ENCODE measurements at regions not wholly inside any gene's neighbourhood (a gene's known extent, or its start where the extent isn't known, plus 50 kb on each side); places are given as distances from the start of the nearest gene placed in this dataset.
A peak's percentile ranks its signal among the peaks of the same experiment; 100 is the strongest.
"Not testable (repeated sequence)": the region's sequence is repeated elsewhere in the genome, so short reads cannot be mapped to it uniquely, and the experiment has no call there.

DNA sequence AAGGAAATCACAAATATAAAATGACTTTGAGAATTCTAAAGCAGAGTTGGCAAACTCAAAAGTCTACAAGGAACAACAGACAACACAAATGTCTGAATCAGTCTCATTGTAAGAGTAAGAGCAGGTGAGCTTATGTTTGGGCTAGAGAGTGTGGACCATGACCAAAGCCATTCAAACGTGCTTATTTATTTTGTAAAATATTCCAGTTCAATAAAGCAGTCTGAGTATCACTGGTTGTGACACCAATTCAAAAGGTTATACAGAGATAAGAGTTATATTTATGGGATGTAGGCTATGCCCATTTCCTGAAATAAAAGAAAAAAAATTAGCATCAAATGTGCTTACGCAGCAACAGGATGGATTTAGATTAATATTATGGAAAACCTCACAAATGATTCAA is 251.6 kb downstream of the KLF5 start:
- DNase-seq = no peak

GRCh38 chr13:73307481-73307880 is 248.7 kb downstream of the KLF5 start:
- DNase-seq = no peak

DNA sequence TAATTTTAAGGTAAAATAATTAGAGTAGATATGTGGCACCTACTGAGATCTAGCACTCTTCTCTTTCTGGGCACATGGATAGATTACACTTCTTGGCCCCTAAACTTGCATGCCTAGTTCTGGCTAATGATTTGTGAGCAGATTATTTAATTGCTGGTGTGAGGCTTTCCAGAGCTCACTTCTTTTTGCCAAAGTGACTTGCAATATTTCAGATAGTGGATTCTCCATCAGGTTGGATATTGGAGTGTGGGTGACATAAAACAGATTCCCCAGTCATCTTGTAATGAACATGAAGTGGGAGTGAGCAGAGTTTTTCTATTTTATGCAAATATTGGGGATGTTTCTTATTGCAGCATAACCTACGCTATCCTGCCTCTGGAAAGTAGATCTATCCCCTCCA is 247.9 kb downstream of the KLF5 start:
- no peak for DNase-seq

DNA sequence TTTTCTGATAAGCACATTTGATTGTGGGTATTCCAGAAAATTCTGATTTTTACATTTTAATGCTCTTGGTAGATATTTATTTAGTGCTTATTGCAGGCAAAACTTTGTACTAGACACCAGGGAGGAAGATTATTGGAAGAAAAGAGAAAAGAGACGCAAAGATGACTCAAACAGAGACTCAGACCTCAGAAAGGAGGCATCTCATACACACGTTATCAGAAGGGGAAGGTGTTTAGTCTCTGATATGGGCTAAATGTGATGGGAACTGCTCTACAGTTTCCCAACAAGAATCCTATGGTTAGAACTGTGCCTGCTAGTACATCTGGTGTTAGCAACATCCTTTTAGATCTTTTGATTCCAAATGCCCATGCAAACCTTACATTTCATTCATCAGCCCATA is 245.6 kb downstream of the KLF5 start:
- no peak for DNase-seq

- DNase-seq = peak; percentile 56
Observed at GRCh38 chr13:73303851-73304250, 245.0 kb downstream of the KLF5 start.

GRCh38 chr13:73301622-73302021 is 242.8 kb downstream of the KLF5 start:
- DNase-seq = not testable (repeated sequence)

- no peak for DNase-seq
Observed at GRCh38 chr13:73300718-73301425, 242.1 kb downstream of the KLF5 start.

- DNase-seq = no peak
Observed at GRCh38 chr13:73299787-73300186, 241.0 kb downstream of the KLF5 start.

GRCh38 chr13:73293913-73294523 is 235.2 kb downstream of the KLF5 start:
- DNase-seq = no peak

GRCh38 chr13:73292127-73292526 is 233.3 kb downstream of the KLF5 start:
- DNase-seq = no peak

DNA sequence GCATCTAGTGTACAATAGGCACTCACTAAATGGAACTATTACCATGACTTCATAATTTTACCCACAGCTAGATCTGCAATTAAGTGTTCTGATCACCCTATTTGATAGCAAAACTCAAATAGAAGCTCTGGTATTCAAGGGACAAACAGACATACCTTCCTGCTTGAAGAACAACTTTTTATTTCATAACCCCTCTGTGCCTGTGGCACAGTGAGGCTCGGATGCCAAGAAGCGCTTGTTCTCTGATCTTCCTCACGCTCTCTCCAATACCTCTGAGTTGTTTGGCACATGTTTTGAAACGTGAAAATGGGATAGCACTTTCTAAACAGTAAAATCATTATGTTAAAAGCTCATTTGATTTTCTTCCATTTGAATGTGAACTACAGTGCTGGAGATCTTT is 232.0 kb downstream of the KLF5 start:
- no peak for DNase-seq

GRCh38 chr13:73288596-73288995 is 229.8 kb downstream of the KLF5 start:
- no peak for DNase-seq

- DNase-seq = no peak
Observed at GRCh38 chr13:73287831-73288230, 229.0 kb downstream of the KLF5 start.

DNA sequence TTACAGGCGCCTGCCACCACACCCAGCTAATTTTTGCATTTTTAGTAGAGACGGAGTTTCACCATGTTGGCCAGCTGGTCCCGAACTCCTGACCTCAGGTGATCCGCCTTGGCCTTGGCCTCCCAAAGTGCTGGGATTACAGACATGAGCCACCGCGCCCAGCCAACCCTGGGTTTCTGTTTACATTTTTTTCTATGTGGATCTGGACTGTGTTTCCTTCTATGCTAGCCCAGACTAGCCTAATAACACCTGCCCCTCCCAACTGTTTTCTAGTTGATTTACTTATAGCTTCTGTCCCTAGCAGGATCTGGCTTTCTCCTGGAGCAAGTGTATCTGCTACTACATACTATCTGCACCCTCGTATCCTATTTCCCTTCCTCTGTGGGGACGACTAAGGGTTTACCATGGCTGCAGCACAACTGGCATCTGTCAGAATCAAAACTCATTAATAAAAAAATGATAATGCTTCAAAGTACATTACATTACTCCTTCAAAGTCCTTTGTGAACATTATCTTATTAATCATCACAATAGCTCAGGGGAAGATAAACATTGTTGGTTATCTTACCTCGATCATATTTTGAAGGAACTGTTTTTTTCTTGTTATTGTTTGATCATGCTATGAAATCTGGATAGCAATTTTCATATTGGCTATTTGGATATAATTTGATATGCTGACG is 228.3 kb downstream of the KLF5 start:
- no peak for DNase-seq

DNA sequence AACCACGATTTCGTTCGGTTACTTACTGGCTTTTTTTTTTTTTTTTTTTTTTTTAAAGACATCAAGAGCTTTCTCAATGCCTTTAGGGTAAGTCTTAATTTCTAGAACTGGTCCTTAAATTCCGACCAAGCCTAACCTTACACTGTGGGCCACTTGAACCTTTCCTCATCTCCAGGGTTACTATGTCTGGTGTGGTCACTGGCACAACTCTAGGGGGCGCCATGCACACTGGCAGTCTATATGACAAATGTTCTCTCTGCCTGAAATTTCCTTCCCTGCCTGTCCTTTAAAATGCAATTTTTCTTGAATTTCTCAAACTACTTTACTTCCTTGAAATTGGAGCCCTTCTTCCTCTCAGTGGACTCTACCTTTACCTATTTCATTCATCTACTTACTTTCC is 227.4 kb downstream of the KLF5 start:
- DNase-seq = no peak

DNA sequence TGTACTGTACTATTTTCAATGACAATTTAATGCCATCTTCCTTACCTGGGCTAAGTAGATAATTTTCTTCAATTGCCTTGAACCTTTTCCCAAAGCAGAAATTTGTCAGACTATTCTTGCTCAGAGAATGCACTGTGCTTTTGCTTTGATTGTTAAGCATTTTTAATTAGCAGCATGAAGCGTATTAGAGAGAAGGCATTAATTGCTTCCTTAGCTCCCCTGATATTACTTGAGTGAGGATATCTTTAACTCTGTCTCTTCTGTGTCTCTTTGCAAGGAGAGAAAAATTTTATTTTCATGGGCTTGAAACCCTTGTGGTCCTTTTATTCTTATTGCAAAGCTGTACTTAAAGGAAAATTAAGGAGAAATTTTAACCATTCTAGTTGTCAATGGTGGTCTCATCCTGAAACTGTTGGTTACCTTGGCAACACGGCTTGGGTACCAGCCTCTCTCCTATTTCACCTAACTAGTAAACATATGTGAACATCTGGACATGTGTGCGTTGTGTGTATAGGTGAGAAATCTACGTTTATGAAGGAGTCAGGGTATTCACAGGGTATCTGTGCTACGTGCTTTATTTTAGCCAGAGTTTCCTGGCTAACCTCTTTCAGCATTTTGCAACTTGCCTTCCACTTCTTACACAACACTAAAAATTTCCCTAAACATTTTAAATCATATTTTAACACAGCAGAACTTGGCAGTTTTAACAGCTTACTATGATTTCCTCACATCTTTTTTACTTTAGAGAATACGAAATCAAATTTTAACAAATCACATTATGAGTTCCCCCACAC is 225.5 kb downstream of the KLF5 start:
- no peak for DNase-seq

DNA sequence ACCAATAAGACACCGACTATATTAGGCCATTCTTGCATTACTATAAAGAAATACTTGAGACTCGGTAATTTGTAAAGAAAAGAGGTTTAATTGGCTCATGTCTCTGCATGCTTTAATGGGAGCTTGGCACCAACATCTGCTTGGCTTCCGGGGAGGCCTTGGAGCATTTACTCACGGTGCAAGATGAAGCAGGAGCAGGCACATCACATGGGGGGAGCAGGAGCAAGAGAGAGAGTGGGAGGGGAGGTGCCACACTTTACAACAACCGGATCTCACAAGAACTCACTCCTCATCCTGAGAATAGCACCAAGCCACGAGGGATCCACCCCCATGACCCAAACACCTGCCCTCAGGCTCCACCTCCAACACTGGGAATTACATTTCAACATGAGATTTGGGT is 224.8 kb downstream of the KLF5 start:
- DNase-seq = no peak

DNA sequence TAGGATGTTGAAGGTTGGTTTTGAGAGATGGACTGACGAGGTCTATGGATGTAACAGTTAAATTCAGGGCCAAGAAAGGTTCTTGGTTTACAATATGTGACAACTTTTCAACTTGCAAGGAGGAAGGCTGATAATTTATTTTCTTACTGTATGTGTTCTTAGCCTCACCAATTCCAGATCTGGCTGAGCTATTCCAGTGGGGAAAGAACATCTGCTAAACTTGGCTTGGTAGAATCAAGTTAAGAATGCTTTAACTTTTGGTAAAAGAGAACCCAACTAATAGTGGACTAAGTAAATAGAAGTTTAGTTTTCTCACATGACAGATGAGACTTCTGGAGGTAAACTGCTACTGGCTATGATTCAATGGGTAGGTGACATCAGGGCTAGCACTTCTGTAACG is 222.9 kb downstream of the KLF5 start:
- DNase-seq = no peak

GRCh38 chr13:73278186-73278585 is 219.4 kb downstream of the KLF5 start:
- no peak for DNase-seq

DNA sequence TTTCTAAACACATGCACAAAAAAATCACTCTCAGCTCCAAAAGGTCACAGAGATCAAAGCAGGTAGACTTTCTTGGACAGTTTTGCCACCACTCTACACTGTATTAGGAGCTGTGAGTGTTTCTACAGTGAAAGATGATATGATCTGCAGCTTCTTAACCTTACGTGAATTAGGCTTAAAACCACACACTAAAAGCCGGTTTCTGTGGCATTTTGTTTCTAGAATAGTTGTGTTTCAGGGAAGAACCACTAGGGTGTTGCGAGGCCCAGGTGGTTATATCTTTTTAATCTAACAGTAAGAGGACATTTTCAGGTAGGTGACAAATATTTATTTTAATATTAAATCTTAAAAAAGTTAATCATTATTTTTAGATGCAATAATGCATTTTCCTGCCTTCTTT is 216.4 kb downstream of the KLF5 start:
- DNase-seq = no peak

GRCh38 chr13:73274147-73274546 is 215.3 kb downstream of the KLF5 start:
- no peak for DNase-seq

DNA sequence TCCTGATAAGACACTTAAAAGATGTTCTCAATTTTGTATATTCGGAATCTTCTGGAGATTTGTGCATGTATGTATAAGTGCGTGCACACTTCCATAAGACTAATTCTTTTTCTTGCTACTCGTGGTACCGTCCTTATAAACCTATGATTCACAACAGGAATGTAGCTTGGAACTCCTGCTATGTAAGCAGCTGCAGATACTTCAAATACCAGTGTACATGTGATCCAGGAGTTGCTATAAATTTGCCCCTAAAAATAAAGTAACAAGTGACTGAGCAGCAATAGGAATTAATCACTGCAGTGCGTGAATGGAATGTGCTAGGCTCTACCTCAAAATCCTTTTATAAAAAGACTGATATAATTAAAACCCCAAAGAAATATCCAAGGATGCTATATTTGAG is 214.9 kb downstream of the KLF5 start:
- DNase-seq = no peak

GRCh38 chr13:73273276-73273675 is 214.5 kb downstream of the KLF5 start:
- no peak for DNase-seq

- DNase-seq = no peak
Observed at GRCh38 chr13:73272831-73273230, 214.0 kb downstream of the KLF5 start.
